ENCODE measurements at regions not wholly inside any gene's neighbourhood (a gene's known extent, or its start where the extent isn't known, plus 50 kb on each side); places are given as distances from the start of the nearest gene placed in this dataset.
"Not testable (repeated sequence)": the region's sequence is repeated elsewhere in the genome, so short reads cannot be mapped to it uniquely, and the experiment has no call there.

DNA sequence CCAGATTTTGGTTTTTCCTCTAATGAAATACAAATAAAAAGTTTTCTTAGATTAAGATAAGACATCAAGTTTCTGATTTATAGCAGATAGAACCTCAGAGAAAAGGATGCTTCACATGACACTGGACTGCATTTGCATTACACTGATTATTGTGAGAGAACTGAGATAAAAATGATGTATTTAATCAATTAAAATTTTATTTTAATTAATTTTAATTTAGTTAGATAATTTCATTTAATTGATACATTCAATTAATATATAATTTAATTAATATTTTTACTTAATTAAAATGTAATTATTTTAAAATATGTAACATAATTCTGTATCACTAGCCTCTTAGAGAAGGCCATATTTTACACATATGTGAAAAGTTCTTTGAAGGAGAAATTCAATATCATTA is 759.4 kb downstream of the TTLL7 start:
- DNase-seq (ENCODE audit: low read depth in 2 of 2) = not testable (repeated sequence)

DNA sequence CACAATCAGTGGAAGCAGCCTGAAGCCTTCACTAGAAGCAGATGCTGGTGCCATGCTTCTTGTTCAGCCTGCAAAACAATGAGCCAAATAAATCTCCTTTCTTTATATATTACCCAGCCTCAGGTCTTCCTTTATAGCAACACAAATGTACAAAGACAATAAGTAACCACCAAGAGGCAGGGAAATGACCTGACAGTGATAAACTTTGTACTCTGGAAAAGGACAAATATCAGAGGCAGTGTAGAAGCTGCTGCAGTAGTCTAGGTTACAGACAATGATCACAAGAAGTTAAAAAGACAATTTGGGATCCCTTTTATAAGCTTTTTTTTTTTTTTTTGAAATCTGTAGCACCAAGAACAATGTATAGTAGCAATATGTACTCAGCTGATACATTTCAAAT is 760.3 kb downstream of the TTLL7 start:
- not testable (repeated sequence) for DNase-seq (ENCODE audit: low read depth in 2 of 2)

DNA sequence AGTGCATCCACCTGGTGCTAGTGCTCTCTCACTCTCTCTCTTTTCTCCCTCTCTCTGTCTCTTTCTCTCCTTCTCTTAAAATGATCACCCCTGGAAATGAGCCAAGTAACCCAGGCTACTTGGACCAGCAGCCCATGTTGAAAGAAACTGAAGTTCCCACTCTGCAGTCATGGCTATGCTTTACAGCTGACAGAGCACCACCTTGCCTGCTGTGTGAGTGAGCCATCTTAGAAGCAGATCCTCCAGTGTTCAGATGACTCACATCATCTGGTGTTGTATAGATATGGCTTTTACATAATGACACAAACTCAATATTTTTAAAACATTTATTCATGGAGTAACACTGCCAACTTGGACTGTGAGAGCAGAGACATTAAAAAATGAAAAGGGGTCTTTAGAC is 779.1 kb downstream of the TTLL7 start:
- not testable (repeated sequence) for DNase-seq (ENCODE audit: low read depth in 2 of 2)

DNA sequence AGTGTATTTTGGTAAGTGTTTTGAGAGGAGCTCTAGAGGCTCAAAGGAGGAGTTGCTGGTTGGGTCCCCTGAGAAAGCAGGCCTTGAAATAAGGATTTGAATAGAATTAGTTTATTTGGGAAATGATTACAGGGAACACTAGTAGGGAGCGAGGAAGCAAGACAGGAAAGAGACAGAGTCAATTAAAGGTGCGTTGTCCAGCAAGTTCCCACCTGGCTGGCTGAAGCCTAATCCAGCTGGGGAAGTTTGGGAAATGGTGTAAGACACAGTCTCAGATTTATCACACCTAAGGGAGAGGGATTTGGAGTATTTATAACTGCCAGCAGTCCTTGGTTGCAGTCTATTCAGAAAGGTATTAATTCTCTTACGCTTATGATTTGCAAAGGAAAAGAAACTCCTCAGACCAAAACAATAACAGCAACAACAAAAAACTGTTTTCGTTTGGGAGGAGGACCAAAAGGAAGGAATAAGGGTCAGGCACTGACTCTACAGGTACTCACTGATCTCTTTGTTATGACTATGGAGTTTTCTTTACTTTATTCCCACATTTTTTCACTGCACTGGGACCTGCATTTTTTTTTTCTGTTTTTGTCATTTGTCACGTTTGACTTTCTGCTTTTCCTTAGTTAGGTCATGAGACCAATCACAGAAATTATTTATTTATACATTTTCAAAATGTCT is 780.8 kb downstream of the TTLL7 start:
- DNase-seq (ENCODE audit: low read depth in 2 of 2) = not testable (repeated sequence)

DNA sequence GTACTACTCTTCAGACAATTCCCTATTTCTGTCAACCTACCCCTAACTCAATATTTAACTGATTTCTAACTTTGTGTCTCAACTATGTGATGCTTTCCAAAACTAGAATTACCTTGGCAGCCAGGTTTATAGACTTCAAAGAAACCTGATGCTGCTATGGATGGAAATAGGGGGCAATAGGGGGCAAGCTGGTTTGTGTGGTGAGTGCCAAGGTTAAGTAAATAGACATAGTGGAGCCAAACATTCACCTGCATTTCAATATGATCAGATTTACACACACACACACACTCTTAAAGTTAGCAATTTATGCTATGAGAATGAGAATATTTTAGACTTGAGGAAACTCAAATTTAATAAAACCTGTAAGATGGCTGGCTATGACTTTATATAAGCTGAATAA is 784.6 kb downstream of the TTLL7 start:
- not testable (repeated sequence) for DNase-seq (ENCODE audit: low read depth in 2 of 2)

DNA sequence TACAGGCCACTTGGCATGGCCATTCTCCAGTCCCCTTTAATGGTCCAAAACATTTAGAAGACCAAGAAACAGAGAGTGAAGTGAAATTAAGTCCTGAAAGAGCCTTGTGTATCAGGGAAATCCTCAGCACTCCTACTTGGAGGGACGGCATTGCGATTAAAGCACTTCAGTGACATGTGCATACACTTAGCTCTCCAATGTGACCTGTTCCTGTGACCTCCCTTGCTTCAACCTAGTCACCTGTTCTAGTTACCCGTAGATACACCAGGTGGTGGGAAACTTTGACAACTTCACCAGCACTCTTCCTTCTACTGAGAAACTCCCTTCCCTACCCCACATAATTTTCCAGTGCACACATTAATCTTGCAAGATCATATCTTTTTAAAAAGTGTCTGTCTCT is 785.3 kb downstream of the TTLL7 start:
- DNase-seq (ENCODE audit: low read depth in 2 of 2) = not testable (repeated sequence)

DNA sequence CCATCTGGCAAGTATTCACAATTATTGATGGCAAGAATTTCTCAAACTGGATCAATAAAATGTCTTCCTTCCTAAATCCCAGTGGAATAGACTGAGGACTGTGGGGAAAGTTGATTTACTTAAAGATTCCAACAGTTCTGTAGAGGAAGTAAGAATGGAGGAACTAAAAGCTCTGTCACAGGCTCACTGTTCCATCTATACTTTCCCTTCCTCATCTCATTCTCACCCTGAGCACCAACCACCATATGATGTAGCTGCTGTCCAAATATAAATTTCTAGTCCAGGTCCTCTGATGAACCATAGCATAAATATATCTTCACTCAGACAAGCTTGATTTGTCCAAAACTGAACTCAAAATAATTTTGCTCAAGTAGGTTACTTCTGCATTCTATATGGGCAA is 786.9 kb downstream of the TTLL7 start:
- not testable (repeated sequence) for DNase-seq (ENCODE audit: low read depth in 2 of 2)

DNA sequence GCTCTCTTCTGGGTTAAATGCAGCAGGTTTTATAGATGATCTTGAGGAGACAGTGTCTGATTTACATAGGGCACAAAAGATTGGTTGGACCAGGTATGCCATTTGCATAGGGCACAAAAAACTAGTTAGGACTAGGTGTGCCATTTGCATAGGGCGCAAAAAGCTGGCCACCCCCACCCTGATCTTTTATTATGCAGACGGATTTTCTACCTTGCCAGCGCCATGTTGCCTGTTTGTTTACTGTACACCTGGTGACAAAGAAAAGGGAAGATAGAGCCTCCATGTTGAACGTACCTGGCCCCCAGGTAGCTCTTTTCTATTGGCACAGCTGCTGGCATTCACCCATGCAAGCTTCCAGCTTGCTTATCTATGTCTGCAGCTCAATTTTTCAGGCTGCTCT is 790.4 kb downstream of the TTLL7 start:
- not testable (repeated sequence) for DNase-seq (ENCODE audit: low read depth in 2 of 2)

DNA sequence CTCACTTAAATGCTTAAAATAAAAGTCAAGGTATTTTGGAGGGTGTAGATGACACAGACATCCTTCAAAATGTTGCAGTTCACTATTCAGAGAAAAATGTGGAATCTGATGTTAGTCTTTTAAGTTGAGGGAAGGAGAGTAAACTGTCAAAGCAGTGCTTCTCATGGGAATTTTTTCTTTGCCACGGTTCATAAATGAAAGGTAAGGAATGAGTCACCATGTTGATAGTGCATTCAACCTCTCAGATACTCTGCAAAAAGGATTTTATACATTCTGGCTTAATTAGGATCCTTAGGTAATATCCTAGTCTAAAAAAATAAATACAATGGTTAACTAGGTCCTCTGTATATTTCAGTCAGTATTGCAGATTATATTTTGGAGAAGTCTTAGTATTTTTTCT is 804.3 kb downstream of the TTLL7 start:
- not testable (repeated sequence) for DNase-seq (ENCODE audit: low read depth in 2 of 2)

DNA sequence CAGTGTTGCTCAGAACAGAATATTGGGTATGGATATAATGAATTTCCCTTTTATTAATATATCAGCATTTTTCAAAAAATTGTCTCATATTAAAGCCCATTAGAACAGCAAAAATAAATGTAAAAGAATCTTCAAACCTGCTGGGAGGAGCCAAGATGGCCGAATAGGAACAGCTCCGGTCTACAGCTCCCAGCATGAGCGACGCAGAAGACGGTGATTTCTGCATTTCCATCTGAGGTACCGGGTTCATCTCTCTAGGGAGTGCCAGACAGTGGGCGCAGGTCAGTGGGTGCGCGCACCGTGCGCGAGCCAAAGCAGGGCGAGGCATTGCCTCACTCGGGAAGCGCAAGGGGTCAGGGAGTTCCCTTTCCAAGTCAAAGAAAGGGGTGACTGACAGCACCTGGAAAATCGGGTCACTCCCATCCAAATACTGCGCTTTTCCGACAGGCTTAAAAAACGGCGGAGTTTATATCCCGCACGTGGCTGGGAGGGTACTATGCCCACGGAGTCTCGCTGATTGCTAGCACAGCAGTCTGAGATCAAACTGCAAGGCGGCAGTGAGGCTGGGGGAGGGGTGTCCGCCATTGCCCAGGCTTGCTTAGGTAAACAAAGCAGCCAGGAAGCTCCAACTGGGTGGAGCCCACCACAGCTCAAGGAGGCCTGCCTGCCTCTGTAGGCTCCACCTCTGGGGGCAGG is 816.8 kb downstream of the TTLL7 start:
- not testable (repeated sequence) for DNase-seq (ENCODE audit: low read depth in 2 of 2)

DNA sequence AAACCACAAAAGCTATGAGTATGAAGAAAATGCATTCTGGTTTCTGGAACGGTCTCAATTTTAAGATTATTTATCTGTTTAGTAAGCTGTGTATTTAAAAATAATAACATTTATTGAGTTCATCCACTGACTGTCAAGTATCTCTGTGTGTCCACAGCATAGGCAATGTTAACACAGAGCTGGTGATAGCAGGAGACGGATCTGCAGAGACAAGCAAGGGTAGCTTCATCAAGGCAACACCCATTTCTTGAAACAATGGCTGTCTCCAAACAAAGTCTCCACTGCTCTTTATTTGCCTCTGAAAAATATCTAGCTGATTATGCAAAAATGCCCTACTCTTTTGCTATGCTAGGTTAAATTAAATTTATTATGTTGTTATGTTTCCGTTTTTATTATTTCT is 818.3 kb downstream of the TTLL7 start:
- not testable (repeated sequence) for DNase-seq (ENCODE audit: low read depth in 2 of 2)

DNA sequence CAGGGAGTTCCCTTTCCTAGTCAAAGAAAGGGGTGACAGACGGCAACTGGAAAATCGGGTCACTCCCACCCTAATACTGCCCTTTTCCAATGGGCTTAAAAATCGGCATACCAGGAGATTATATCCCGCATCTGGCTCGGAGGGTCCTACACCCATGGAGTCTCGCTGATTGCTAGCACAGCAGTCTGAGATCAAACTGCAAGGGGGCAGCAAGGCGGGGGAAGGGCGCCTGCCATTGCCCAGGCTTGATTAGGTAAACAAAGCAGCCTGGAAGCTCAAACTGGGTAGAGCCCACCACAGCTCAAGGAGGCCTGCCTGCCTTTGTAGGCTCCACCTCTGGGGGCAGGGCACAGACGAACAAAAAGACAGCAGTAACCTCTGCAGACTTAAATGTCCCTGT is 831.3 kb downstream of the TTLL7 start:
- not testable (repeated sequence) for DNase-seq (ENCODE audit: low read depth in 2 of 2)

DNA sequence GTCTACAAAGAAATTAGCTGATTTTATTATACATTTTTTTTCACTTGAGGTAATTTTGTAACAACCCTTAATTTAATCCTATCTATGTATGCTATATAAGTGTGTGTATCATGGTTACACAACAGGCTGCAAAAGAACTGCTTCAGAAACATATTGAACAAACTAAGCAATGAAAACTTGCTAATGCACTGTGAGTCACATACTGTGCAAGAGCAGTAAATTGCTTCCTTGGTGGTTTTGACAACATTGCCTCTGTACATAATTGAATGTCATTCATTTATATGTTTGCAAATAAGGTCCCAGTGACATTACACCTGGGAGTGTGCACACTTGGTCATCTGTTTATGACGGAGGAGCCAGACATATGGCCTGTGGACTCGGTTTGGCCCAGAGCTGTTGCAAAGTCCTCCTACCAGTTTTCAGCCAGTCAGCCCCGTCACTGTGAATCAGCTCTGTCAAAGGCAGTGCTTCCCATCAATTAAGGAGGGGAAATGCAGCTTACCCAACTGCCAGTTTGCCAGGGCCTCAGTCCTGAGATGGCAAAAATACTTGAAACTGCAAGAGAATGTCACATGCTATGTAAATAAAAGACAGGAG is 835.0 kb downstream of the TTLL7 start:
- not testable (repeated sequence) for DNase-seq (ENCODE audit: low read depth in 2 of 2)

DNA sequence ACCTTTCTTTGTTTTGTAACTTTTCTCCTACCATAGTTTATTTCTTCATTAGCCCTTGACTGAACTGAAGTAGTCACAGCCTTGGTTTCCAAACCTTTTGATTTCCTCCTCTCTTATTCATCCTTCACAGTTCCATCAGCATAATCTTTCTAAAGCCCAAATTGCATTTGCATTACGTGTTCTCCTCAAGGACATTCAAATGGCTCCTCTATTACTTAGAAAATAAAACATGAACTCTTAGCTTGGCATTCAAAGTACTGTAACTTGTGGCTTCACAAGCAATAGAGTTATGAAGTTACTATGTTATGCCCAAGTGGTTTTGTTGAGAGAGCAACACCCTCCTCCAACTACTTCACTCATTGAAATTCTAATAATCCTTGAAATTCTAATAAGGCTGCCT is 840.0 kb downstream of the TTLL7 start:
- DNase-seq (ENCODE audit: low read depth in 2 of 2) = not testable (repeated sequence)

DNA sequence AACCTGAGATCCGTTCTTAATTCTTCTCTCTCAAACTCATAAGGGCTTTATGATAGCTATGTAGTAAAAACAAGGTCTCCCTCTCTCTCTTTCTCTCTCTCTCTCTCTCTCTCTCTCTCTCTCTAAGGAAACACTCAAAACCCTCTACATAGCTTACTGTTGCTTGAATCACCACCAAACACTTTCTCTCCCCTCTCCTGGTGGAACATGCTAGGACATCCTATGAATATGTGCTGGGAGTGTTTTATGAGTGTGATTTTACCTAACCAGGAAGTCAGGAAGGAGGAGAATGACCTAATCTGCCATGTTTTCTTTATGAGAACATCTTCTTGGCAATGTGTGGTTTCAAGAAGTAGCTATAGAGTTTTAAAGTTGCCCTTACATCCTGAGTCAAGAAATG is 844.6 kb downstream of the TTLL7 start:
- not testable (repeated sequence) for DNase-seq (ENCODE audit: low read depth in 2 of 2)

DNA sequence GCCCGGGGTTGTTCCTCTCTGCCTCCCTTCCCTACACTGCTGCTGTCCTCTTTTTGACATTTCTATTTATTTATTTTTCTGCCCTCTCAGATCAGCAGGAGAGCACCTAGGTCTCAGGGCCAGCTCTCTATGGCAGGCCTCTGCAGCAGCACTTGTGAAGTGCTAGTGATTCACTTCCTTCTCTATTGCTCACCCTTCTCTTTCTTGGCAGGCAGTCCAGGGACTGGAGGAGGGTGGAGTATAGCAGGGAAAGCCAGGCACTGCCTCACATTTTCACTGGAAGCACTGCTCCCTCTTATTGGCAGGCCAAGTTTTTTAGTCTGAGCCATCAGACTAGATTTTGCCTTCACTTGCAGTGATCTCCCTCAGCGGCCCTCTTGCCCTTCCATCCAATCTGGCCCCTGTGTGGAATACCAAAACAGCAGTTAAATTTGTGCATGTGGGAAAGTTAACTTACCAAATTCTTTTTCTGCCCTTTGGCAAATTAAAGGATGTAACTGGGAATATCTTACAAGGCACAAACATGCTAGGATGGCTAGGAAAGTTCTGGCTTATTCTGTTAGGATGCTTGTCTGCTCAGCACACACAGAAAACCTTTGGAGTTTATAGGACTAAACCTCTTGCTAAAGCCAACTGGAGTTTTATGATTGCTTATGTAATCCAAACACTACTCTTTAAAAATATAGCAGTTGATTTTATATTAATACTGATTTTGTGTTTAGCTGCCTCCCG is 847.6 kb downstream of the TTLL7 start:
- not testable (repeated sequence) for DNase-seq (ENCODE audit: low read depth in 2 of 2)

DNA sequence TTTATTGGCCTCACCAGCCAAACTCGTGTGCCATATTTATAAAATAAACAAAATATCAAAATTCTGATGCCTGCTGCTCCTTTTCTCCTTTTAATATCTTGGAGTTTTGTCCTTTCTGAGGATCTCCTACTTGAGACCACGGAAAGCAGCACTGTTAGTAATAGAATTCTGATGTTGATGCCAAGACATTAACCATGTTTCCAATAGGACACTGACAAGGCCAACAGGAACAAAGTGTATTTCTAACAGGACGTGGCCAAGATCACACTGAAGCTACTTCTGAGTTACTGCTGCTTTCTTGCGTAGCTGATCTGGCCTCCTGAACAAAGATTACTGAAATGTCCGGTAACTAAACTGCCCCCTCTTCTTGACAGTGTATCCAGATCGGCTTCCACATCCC is 848.5 kb downstream of the TTLL7 start:
- DNase-seq (ENCODE audit: low read depth in 2 of 2) = not testable (repeated sequence)

DNA sequence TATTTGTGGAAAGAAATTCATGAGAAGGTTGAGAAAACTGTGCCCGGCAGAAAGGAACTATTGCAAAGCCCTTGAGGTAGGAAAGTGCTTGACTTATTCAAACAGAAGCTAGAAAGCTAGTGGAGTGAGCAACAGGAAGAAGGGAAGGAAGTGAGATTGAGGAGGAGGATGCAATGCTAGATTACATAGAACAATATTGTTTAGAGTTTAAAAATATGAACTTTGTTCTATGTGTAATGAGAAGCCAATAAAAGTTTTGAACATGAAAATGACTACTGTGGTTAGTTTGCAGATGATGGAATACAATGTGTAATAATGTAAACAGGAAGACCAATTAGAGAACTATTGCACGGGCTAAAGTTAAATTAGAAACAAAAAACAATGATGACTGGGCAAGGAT is 853.1 kb downstream of the TTLL7 start:
- not testable (repeated sequence) for DNase-seq (ENCODE audit: low read depth in 2 of 2)

DNA sequence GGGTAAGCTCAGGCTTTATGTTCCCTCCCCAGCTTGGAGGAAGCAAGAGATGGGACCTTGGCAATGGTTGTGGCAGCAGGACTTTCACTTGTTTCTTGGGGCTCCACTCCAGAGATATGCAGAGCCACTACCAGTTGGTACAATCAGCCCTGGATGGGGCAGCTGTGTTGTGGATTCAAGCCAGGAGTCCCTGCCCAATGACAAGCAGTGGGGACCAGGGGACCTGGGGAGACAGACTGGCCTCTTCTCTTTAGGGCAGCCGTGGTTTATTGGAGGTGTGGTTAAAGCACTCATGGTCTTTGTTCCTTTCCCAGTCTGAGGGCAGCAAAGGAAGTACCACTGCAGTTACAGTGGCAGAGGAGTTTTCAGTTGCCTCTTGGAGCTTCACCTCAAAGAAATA is 856.1 kb downstream of the TTLL7 start:
- DNase-seq (ENCODE audit: low read depth in 2 of 2) = not testable (repeated sequence)

DNA sequence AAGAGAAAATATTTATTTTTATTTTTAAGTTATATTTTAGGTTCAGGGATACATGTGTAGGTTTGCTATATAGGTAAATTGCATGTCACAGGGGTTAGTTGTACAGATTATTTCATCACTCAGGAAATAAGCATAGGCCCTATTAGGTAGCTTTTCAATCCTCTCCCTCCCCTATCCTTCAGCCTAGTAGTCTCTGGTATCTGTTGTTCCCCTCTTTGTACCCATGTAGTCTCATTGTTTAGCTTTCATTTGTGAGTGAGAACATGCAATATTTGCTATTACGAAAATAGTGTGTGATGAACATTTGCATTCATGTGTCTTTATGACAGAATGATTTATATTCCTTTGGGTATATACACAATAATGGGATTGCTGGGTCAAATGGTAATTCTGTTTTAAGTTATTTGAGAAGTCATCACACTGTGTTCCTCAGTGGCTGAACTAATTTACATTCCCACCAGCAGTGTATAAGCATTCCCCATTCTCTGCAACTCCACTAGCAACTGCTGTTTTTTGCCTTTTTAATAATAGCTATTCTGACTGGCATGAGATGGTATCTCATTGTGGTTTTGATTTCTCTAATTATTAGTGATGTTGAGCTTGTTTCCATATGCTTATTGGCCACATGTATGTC is 863.3 kb downstream of the TTLL7 start:
- not testable (repeated sequence) for DNase-seq (ENCODE audit: low read depth in 2 of 2)

DNA sequence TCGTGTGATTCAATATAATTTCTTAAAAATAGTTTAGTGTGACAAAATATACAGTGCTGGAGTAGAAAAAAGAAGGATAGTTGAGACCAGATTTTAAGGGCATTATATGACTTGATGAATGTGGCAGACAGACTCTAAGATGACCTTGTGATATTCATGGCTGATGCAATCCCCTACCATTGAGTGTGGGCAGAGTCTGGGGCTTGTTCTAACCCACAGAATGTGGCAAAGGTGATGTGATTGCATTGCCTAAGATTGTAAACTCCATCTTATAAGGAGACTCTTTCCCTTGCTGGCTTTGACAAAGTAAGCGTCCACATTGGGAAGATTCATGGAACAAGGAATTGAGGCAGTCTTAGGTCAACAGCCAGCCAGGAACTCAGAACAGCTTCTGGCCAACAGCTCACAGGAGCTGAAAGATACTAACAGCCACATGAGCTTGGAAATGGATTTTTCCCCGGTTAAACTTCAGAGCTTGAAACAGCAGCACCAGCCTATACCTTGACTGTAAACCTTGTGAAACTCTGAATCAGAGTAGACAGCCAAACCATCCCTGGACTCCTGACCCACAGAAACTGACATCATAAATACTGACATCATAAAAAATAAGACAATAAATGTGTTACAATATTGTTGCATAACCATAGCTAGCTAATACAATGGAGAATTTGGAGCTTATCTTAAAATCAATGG is 864.5 kb downstream of the TTLL7 start:
- not testable (repeated sequence) for DNase-seq (ENCODE audit: low read depth in 2 of 2)

Data from stimulated activated CD8-positive, alpha-beta memory T cell treated with anti-CD3 and anti-CD28 coated beads, Interleukin-15, amount 100 ng/mL, for 4 hours (primary cell).